H9 (cell line): ENCODE measurements at regions not wholly inside any gene's neighbourhood (a gene's known extent, or its start where the extent isn't known, plus 50 kb on each side); places are given as distances from the start of the nearest gene placed in this dataset.

Experiments used
- DNase-seq: peaks from one replicate; pipeline ENCODE4 v3.0.0-alpha.2; 2017
- H2AFZ ChIP-seq: one replicate; pipeline ENCODE4 v1.6.1; 2013; ENCODE audit warnings: mild to moderate bottlenecking, low read length, control low read depth, moderate library complexity
- H2AK5ac ChIP-seq: 2 replicates; pipeline ENCODE4 v1.6.1; 2013; ENCODE audit warnings: low read length, control low read depth, mixed read lengths; ENCODE audit not compliant: insufficient read length
- H2BK120ac ChIP-seq: one replicate; pipeline ENCODE4 v1.6.1; 2013; ENCODE audit warnings: low read depth, mild to moderate bottlenecking, low read length, control low read depth, inconsistent platforms; ENCODE audit not compliant: poor library complexity, severe bottlenecking
- H2BK12ac ChIP-seq: 2 replicates; pipeline ENCODE4 v1.6.1; 2013; ENCODE audit warnings: low read length, control low read depth, mixed read lengths, low read depth; ENCODE audit not compliant: insufficient read length
- H2BK15ac ChIP-seq: 2 replicates; pipeline ENCODE4 v1.6.1; 2013; ENCODE audit warnings: low read depth, low read length, control low read depth
- H2BK20ac ChIP-seq: one replicate; pipeline ENCODE4 v1.6.1; 2013; ENCODE audit warnings: low read depth, mild to moderate bottlenecking, low read length, control low read depth, inconsistent platforms; ENCODE audit not compliant: poor library complexity, severe bottlenecking
- H2BK5ac ChIP-seq: 2 replicates; pipeline ENCODE4 v1.6.1; 2013; ENCODE audit warnings: low read length, control low read depth, mixed read lengths; ENCODE audit not compliant: insufficient read length
- H3K14ac ChIP-seq: 2 replicates; pipeline ENCODE4 v1.6.1; 2013; ENCODE audit warnings: low read length, control low read depth; ENCODE audit not compliant: insufficient read depth
- H3K18ac ChIP-seq: 2 replicates; pipeline ENCODE4 v1.6.1; 2013; ENCODE audit warnings: low read depth, mild to moderate bottlenecking, mixed read lengths, low read length, control low read depth; ENCODE audit not compliant: insufficient read length
- H3K23ac ChIP-seq: 2 replicates; pipeline ENCODE4 v1.6.1; 2013; ENCODE audit warnings: low read length, control low read depth, mixed read lengths, low read depth; ENCODE audit not compliant: insufficient read length
- H3K23me2 ChIP-seq: 2 replicates; pipeline ENCODE4 v1.6.1; 2013; ENCODE audit warnings: low read depth, mild to moderate bottlenecking, mixed read lengths, low read length, control low read depth; ENCODE audit not compliant: insufficient read length, poor library complexity, severe bottlenecking
- H3K27ac ChIP-seq: 2 replicates; pipeline ENCODE4 v1.5.1; 2013; ENCODE audit warnings: low read length, control low read depth, mixed read lengths, low read depth; ENCODE audit not compliant: insufficient read length
- H3K27me3 ChIP-seq: 2 replicates; pipeline ENCODE4 v1.6.1; 2013; ENCODE audit warnings: low read length, control low read depth, inconsistent platforms; ENCODE audit not compliant: insufficient read depth
- H3K4ac ChIP-seq: 2 replicates; pipeline ENCODE4 v1.6.1; 2013; ENCODE audit warnings: low read depth, mild to moderate bottlenecking, control low read depth, inconsistent platforms, low read length, moderate library complexity
- H3K4me1 ChIP-seq: 2 replicates; pipeline ENCODE4 v1.6.1; 2013; ENCODE audit warnings: low read length, control low read depth, inconsistent platforms; ENCODE audit not compliant: insufficient read depth
- H3K4me2 ChIP-seq: 2 replicates; pipeline ENCODE4 v1.6.1; 2013; ENCODE audit warnings: low read length, control low read depth, mixed read lengths; ENCODE audit not compliant: insufficient read length, insufficient read depth
- H3K56ac ChIP-seq: 2 replicates; pipeline ENCODE4 v1.6.1; 2013; ENCODE audit warnings: low read depth, mild to moderate bottlenecking, mixed read lengths, low read length, control low read depth; ENCODE audit not compliant: insufficient read length
- H3K79me1 ChIP-seq: 2 replicates; pipeline ENCODE4 v1.6.1; 2013; ENCODE audit warnings: low read depth, mild to moderate bottlenecking, moderate library complexity, low read length, control low read depth, inconsistent platforms; ENCODE audit not compliant: insufficient read depth, poor library complexity, severe bottlenecking
- H3K79me2 ChIP-seq: 2 replicates; pipeline ENCODE4 v1.6.1; 2013; ENCODE audit warnings: low read length, control low read depth, inconsistent platforms; ENCODE audit not compliant: insufficient read depth
- H3K9ac ChIP-seq: 2 replicates; pipeline ENCODE4 v1.6.1; 2013; ENCODE audit warnings: low read length, control low read depth, mixed read lengths; ENCODE audit not compliant: insufficient read length; ENCODE audit errors: extremely low read depth
- H3K9me3 ChIP-seq: one replicate; pipeline ENCODE4 v1.6.1; 2013; ENCODE audit warnings: low read depth, low read length, inconsistent platforms; ENCODE audit not compliant: control insufficient read depth
- H3T11ph ChIP-seq: one replicate; pipeline ENCODE4 v1.6.1; 2013; ENCODE audit warnings: mild to moderate bottlenecking, low read length, control low read depth, inconsistent platforms
- H4K20me1 ChIP-seq: one replicate; pipeline ENCODE4 v1.6.1; 2013; ENCODE audit not compliant: control insufficient read depth, insufficient read length, insufficient read depth
- H4K5ac ChIP-seq: 2 replicates; pipeline ENCODE4 v1.6.1; 2013; ENCODE audit warnings: low read depth, mild to moderate bottlenecking, mixed read lengths, low read length, control low read depth; ENCODE audit not compliant: insufficient read length
- H4K8ac ChIP-seq: replicated peaks from 2 replicates; pipeline ENCODE4 v1.6.1; 2013; ENCODE audit warnings: low read length, control low read depth, mixed read lengths, low read depth; ENCODE audit not compliant: insufficient read length
- H4K91ac ChIP-seq: 2 replicates; pipeline ENCODE4 v1.6.1; 2013; ENCODE audit warnings: low read depth, mild to moderate bottlenecking, moderate library complexity, mixed read lengths, low read length, control low read depth; ENCODE audit not compliant: insufficient read length
- H3K27ac Mint-ChIP-seq, 3 experiments: 2 replicates in 2 of 3; 3 replicates in 1 of 3; pipeline ENCODE4 v1.8.0; 2020 to 2021; ENCODE audit warnings: mixed read lengths in 3 of 3, mild to moderate bottlenecking in 1 of 3, moderate library complexity in 1 of 3
- H3K27me3 Mint-ChIP-seq: 2 replicates; pipeline ENCODE4 v1.8.0; 2021; ENCODE audit warnings: low read depth, mild to moderate bottlenecking, moderate library complexity, mixed read lengths
- H3K36me3 Mint-ChIP-seq, 3 experiments: 2 replicates in 2 of 3; 3 replicates in 1 of 3; pipeline ENCODE4 v1.8.0; 2020 to 2021; ENCODE audit warnings: low read depth in 3 of 3, mixed read lengths in 3 of 3; ENCODE audit not compliant: insufficient read depth in 1 of 3
- H3K4me1 Mint-ChIP-seq, 2 experiments: 2 replicates each; pipeline ENCODE4 v1.8.0; 2020; ENCODE audit warnings: mixed read lengths in 2 of 2
- H3K4me3 Mint-ChIP-seq, 2 experiments: 2 replicates in 1 of 2; 3 replicates in 1 of 2; pipeline ENCODE4 v1.8.0; 2020 to 2021; ENCODE audit warnings: mild to moderate bottlenecking in 2 of 2, mixed read lengths in 2 of 2, moderate library complexity in 1 of 2
- H3K9me3 Mint-ChIP-seq, 2 experiments: 2 replicates in 1 of 2; 3 replicates in 1 of 2; pipeline ENCODE4 v1.8.0; 2020; ENCODE audit warnings: mild to moderate bottlenecking in 2 of 2, mixed read lengths in 2 of 2, moderate library complexity in 1 of 2
- CTCF ChIP-seq: fragments of 200-600 bp; sonication (generic); conservative IDR thresholded peaks from 3 replicates; pipeline ENCODE4 v1.8.0; 2021; ENCODE audit warnings: antibody characterized with exemption, mild to moderate bottlenecking
- WGBS: extraction: QIAGEN DNeasy Blood & Tissue Kit; methylation state at CpG from one replicate; pipeline ENCODE4 v1.1.7; 2013; ENCODE audit warnings: missing lambda C conversion rate, low lambda C conversion rate, mixed read lengths; ENCODE audit not compliant: insufficient read length; ENCODE audit errors: extremely low coverage; 5-methylcytosine and 5-hydroxymethylcytosine counted together

- Histone ChIP-seq H2AK5ac (no peak overlapping the region), H3K4ac (no peak overlapping the region), H3K18ac (no peak overlapping the region), H3T11ph (no peak overlapping the region), H3K56ac (no peak overlapping the region), H3K9ac (no peak overlapping the region), H4K20me1 (no peaks in the 10 kb centered on the region), H3K23ac (no peak overlapping the region), H3K9me3 (no peaks in the 10 kb centered on the region), H3K27ac (no peak overlapping the region), H2BK5ac (no peak overlapping the region), H4K91ac (no peak overlapping the region), H3K27me3 (no peaks in the 10 kb centered on the region), H3K4me1 (no peaks in the 10 kb centered on the region; the same call in 1 of the 2 replicates), H2BK120ac (no peak overlapping the region), H3K79me2 (no peaks in the 10 kb centered on the region), H4K8ac (no peak overlapping the region), H3K79me1 (no peaks in the 10 kb centered on the region), H2BK20ac (no peak overlapping the region), H4K5ac (no peak overlapping the region), H3K4me2 (no peak overlapping the region), H2BK15ac (no peak overlapping the region), H2AFZ (no peak overlapping the region), H2BK12ac (no peak overlapping the region), H3K23me2 (no peaks in the 10 kb centered on the region), H3K14ac (no peak overlapping the region)
- no CpG with 5 or more reads among the region's 8 CpGs for WGBS
- Mint-ChIP-seq H3K27me3 (peaks cover 27% of the 10 kb centered on the region), H3K27ac (no peak overlapping the region; a peak in 1 of 7 replicates), H3K4me1 (peaks cover 11% of the 10 kb centered on the region in 2 experiments), H3K36me3 (peaks cover 0 to 3% (median 0%) of the 10 kb centered on the region in 3 experiments; a peak in 2 of 7 replicates), H3K4me3 (no peak overlapping the region; a peak in 1 of 5 replicates), H3K9me3 (peaks cover 5 to 7% of the 10 kb centered on the region in 2 experiments; a peak in 2 of 5 replicates)
- no peak for TF ChIP-seq CTCF
- peak; percentile 45 for DNase-seq
Measured at GRCh38 chr2:239896075-239896474, 129.1 kb downstream of the NDUFA10 start.
